ENCODE measurements at regions not wholly inside any gene's neighbourhood (a gene's known extent, or its start where the extent isn't known, plus 50 kb on each side); places are given as distances from the start of the nearest gene placed in this dataset.

GRCh38 chr18:24875286-24875685 lies 414.8 kb downstream of the HRH4 start:
- no peak for DNase-seq (ENCODE audit: low read depth in 6 of 9, low spot score in 9 of 9)
- no peaks in the 10 kb centered on the region for H3K27me3 ChIP-seq (ENCODE audit: control insufficient read depth in 2 of 2, insufficient read depth in 1 of 2, low read length in 1 of 2)
- WGBS: 96% methylated on average over 3 of the region's 3 CpGs
- no peaks in the 10 kb centered on the region for H3K4me1 ChIP-seq (ENCODE audit: control insufficient read depth in 2 of 2, insufficient read depth in 2 of 2, low read length in 2 of 2)
- H3K36me3 ChIP-seq (ENCODE audit: control insufficient read depth in 2 of 2, insufficient read depth in 2 of 2, low read length in 1 of 2): no peaks in the 10 kb centered on the region
- H3K27ac ChIP-seq (ENCODE audit: low read depth in 1 of 2, low read length in 1 of 2): no peak overlapping the region
- H3K9me3 ChIP-seq (ENCODE audit: control insufficient read depth in 2 of 2, insufficient read depth in 1 of 2, low read length in 1 of 2): no peaks in the 10 kb centered on the region
- H3K4me3 ChIP-seq (ENCODE audit: low read length in 2 of 2): no peak overlapping the region

- Histone ChIP-seq H3K4me1 (ENCODE audit: control insufficient read depth in 2 of 2, insufficient read depth in 2 of 2, low read length in 2 of 2) (no peaks in the 10 kb centered on the region), H3K9me3 (ENCODE audit: control insufficient read depth in 2 of 2, insufficient read depth in 1 of 2, low read length in 1 of 2) (no peaks in the 10 kb centered on the region), H3K27ac (ENCODE audit: low read depth in 1 of 2, low read length in 1 of 2) (no peak overlapping the region), H3K36me3 (ENCODE audit: control insufficient read depth in 2 of 2, insufficient read depth in 2 of 2, low read length in 1 of 2) (no peaks in the 10 kb centered on the region), H3K4me3 (ENCODE audit: low read length in 2 of 2) (no peak overlapping the region), H3K27me3 (ENCODE audit: control insufficient read depth in 2 of 2, insufficient read depth in 1 of 2, low read length in 1 of 2) (no peaks in the 10 kb centered on the region)
- DNase-seq (ENCODE audit: low read depth in 6 of 9, low spot score in 9 of 9): no peak
- 28% methylated on average over 1 of the region's 1 CpG for WGBS
Observed at GRCh38 chr18:24875777-24876176, 415.3 kb downstream of the HRH4 start.

- Histone ChIP-seq H3K4me1 (ENCODE audit: control insufficient read depth in 2 of 2, insufficient read depth in 2 of 2, low read length in 2 of 2) (no peaks in the 10 kb centered on the region), H3K9me3 (ENCODE audit: control insufficient read depth in 2 of 2, insufficient read depth in 1 of 2, low read length in 1 of 2) (no peaks in the 10 kb centered on the region), H3K36me3 (ENCODE audit: control insufficient read depth in 2 of 2, insufficient read depth in 2 of 2, low read length in 1 of 2) (no peaks in the 10 kb centered on the region), H3K27me3 (ENCODE audit: control insufficient read depth in 2 of 2, insufficient read depth in 1 of 2, low read length in 1 of 2) (no peaks in the 10 kb centered on the region), H3K4me3 (ENCODE audit: low read length in 2 of 2) (no peak overlapping the region), H3K27ac (ENCODE audit: low read depth in 1 of 2, low read length in 1 of 2) (no peak overlapping the region)
- no peak for DNase-seq (ENCODE audit: low read depth in 6 of 9, low spot score in 9 of 9)
- 98% methylated on average over 5 of the region's 5 CpGs for WGBS
Observed at GRCh38 chr18:24876266-24876665, 415.8 kb downstream of the HRH4 start.

GRCh38 chr18:24877066-24877465 lies 416.6 kb downstream of the HRH4 start:
- Histone ChIP-seq H3K9me3 (ENCODE audit: control insufficient read depth in 2 of 2, insufficient read depth in 1 of 2, low read length in 1 of 2) (no peaks in the 10 kb centered on the region), H3K27ac (ENCODE audit: low read depth in 1 of 2, low read length in 1 of 2) (no peak overlapping the region), H3K4me1 (ENCODE audit: control insufficient read depth in 2 of 2, insufficient read depth in 2 of 2, low read length in 2 of 2) (no peaks in the 10 kb centered on the region), H3K4me3 (ENCODE audit: low read length in 2 of 2) (no peak overlapping the region), H3K27me3 (ENCODE audit: control insufficient read depth in 2 of 2, insufficient read depth in 1 of 2, low read length in 1 of 2) (no peaks in the 10 kb centered on the region), H3K36me3 (ENCODE audit: control insufficient read depth in 2 of 2, insufficient read depth in 2 of 2, low read length in 1 of 2) (no peaks in the 10 kb centered on the region)
- 94% methylated on average over 5 of the region's 5 CpGs for WGBS
- no peak for DNase-seq (ENCODE audit: low read depth in 6 of 9, low spot score in 9 of 9)

DNA sequence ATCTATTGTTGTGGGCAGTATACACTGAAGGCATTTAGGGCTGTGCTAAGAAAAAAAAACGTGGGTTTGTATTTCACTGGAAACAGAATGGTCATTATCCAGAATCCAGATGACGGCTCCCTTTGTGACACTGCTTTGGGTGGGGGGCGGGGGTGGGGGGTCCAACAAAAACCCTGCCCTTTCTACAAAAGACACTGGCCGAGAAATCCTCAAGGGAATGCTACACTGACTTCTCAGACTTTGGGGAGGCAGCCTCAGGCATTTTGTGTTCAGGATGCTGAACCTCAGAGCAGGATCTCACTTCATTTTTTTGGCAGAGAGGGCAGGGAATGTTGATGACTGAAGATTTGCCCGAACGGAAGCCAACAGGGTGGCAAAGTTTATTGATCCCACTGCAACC lies 417.1 kb downstream of the HRH4 start:
- no peak overlapping the region for H3K27ac ChIP-seq (ENCODE audit: low read depth in 1 of 2, low read length in 1 of 2)
- H3K27me3 ChIP-seq (ENCODE audit: control insufficient read depth in 2 of 2, insufficient read depth in 1 of 2, low read length in 1 of 2): no peaks in the 10 kb centered on the region
- H3K9me3 ChIP-seq (ENCODE audit: control insufficient read depth in 2 of 2, insufficient read depth in 1 of 2, low read length in 1 of 2): no peaks in the 10 kb centered on the region
- H3K4me1 ChIP-seq (ENCODE audit: control insufficient read depth in 2 of 2, insufficient read depth in 2 of 2, low read length in 2 of 2): no peaks in the 10 kb centered on the region
- H3K4me3 ChIP-seq (ENCODE audit: low read length in 2 of 2): no peak overlapping the region
- no peak for DNase-seq (ENCODE audit: low read depth in 6 of 9, low spot score in 9 of 9)
- H3K36me3 ChIP-seq (ENCODE audit: control insufficient read depth in 2 of 2, insufficient read depth in 2 of 2, low read length in 1 of 2): no peaks in the 10 kb centered on the region
- 88% methylated on average over 6 of the region's 6 CpGs for WGBS

DNA sequence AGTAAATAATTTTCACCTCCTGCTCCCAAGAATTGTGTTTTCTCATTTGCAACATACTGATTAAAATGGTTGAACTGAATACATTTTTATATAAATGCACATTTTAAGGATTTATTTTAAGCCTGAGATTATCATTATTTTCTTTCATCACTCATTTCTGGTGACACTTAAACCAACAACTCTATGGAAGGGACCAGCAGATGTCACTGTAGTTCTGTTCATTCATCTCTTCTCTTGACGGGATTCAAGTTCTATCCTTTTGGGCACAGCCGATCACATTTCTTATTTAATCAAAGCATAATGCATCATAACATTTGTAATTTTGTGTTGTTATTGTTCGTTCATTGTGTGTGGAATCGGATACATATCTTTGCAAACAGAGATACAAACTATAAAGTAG lies 417.9 kb downstream of the HRH4 start:
- no peak overlapping the region for H3K27ac ChIP-seq (ENCODE audit: low read depth in 1 of 2, low read length in 1 of 2)
- DNase-seq (ENCODE audit: low read depth in 6 of 9, low spot score in 9 of 9): peak in 7 of 9 donors; percentile 3 to 48 (median 13)
- 34% methylated on average over 4 of the region's 4 CpGs for WGBS
- H3K4me3 ChIP-seq (ENCODE audit: low read length in 2 of 2): no peak overlapping the region
- H3K27me3 ChIP-seq (ENCODE audit: control insufficient read depth in 2 of 2, insufficient read depth in 1 of 2, low read length in 1 of 2): no peaks in the 10 kb centered on the region
- no peaks in the 10 kb centered on the region for H3K36me3 ChIP-seq (ENCODE audit: control insufficient read depth in 2 of 2, insufficient read depth in 2 of 2, low read length in 1 of 2)
- no peaks in the 10 kb centered on the region for H3K9me3 ChIP-seq (ENCODE audit: control insufficient read depth in 2 of 2, insufficient read depth in 1 of 2, low read length in 1 of 2)
- no peaks in the 10 kb centered on the region for H3K4me1 ChIP-seq (ENCODE audit: control insufficient read depth in 2 of 2, insufficient read depth in 2 of 2, low read length in 2 of 2)

DNA sequence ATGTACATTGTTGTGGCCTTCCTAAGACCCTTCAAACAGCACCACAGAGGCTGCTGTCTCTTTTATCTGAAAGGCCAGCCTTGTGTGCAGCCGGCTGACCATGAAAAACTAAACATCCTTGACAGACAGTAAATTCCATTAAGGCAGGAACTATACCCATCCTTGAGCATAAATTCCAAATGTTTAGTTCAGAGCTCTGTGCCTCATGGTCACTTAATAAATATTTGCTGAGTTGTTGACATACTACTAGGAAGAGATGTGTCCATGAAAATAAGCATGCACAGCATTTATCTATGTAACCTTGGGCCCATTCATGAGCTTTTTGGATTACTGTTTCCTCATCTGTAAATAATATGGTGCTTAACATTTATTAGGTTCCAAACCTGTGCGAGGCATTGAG lies 424.8 kb downstream of the HRH4 start:
- Histone ChIP-seq H3K4me3 (ENCODE audit: low read length in 2 of 2) (no peak overlapping the region), H3K4me1 (ENCODE audit: control insufficient read depth in 2 of 2, insufficient read depth in 2 of 2, low read length in 2 of 2) (no peaks in the 10 kb centered on the region), H3K9me3 (ENCODE audit: control insufficient read depth in 2 of 2, insufficient read depth in 1 of 2, low read length in 1 of 2) (no peaks in the 10 kb centered on the region), H3K27me3 (ENCODE audit: control insufficient read depth in 2 of 2, insufficient read depth in 1 of 2, low read length in 1 of 2) (no peaks in the 10 kb centered on the region), H3K36me3 (ENCODE audit: control insufficient read depth in 2 of 2, insufficient read depth in 2 of 2, low read length in 1 of 2) (no peaks in the 10 kb centered on the region), H3K27ac (ENCODE audit: low read depth in 1 of 2, low read length in 1 of 2) (no peak overlapping the region)
- WGBS: 94% methylated on average over 2 of the region's 2 CpGs
- DNase-seq (ENCODE audit: low read depth in 6 of 9, low spot score in 9 of 9): no peak

GRCh38 chr18:24894880-24895279 lies 434.4 kb downstream of the HRH4 start:
- H3K4me3 ChIP-seq (ENCODE audit: low read length in 2 of 2): no peak overlapping the region
- H3K27me3 ChIP-seq (ENCODE audit: control insufficient read depth in 2 of 2, insufficient read depth in 1 of 2, low read length in 1 of 2): no peaks in the 10 kb centered on the region
- no peak for DNase-seq (ENCODE audit: low read depth in 6 of 9, low spot score in 9 of 9)
- no peaks in the 10 kb centered on the region for H3K4me1 ChIP-seq (ENCODE audit: control insufficient read depth in 2 of 2, insufficient read depth in 2 of 2, low read length in 2 of 2)
- no peak overlapping the region for H3K27ac ChIP-seq (ENCODE audit: low read depth in 1 of 2, low read length in 1 of 2)
- no peaks in the 10 kb centered on the region for H3K36me3 ChIP-seq (ENCODE audit: control insufficient read depth in 2 of 2, insufficient read depth in 2 of 2, low read length in 1 of 2)
- H3K9me3 ChIP-seq (ENCODE audit: control insufficient read depth in 2 of 2, insufficient read depth in 1 of 2, low read length in 1 of 2): no peaks in the 10 kb centered on the region
- WGBS: 79% methylated on average over 2 of the region's 2 CpGs

DNA sequence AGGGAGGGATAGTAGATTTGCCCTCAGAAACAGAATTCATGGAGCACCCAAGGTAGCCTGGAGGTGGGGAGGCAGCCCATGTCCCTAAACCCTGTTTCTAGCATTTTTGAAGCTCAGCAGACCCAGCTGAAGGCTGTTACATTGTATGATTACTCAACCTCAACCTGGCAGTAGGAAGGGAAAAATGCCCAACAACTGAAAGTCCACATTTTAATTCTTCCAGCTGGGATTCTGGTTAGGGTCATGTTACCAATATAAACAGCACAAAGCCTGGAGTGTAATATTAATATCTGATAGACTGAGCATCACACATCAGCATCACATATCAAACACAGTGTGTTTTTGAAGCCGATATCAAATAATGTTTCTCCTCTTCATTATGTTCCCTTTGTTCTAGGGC lies 437.0 kb downstream of the HRH4 start:
- H3K36me3 ChIP-seq (ENCODE audit: control insufficient read depth in 2 of 2, insufficient read depth in 2 of 2, low read length in 1 of 2): no peaks in the 10 kb centered on the region
- H3K4me3 ChIP-seq (ENCODE audit: low read length in 2 of 2): no peak overlapping the region
- H3K27ac ChIP-seq (ENCODE audit: low read depth in 1 of 2, low read length in 1 of 2): no peak overlapping the region
- H3K4me1 ChIP-seq (ENCODE audit: control insufficient read depth in 2 of 2, insufficient read depth in 2 of 2, low read length in 2 of 2): no peaks in the 10 kb centered on the region
- H3K27me3 ChIP-seq (ENCODE audit: control insufficient read depth in 2 of 2, insufficient read depth in 1 of 2, low read length in 1 of 2): no peaks in the 10 kb centered on the region
- no peaks in the 10 kb centered on the region for H3K9me3 ChIP-seq (ENCODE audit: control insufficient read depth in 2 of 2, insufficient read depth in 1 of 2, low read length in 1 of 2)
- DNase-seq (ENCODE audit: low read depth in 6 of 9, low spot score in 9 of 9): no peak
- 91% methylated on average over 1 of the region's 1 CpG for WGBS

DNA sequence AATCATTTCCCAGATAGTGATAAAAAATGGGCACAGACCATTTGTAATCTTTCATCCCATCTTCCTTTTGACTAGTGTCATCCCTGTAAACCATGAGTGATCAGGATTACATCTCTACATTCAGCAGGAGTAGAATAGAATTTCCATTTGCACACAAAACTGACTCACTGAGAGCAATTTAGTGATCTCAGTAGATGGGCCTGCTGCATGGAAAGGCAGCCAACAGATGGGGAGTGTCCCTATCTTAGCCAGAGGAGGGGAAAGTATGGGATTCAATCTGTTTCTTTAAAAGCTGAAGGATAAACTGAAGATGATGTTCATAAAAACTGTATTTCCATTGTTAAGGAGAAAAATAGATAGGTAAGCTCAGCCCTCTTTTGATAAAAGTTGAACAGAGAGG lies 441.7 kb downstream of the ZNF521 start:
- H3K4me1 ChIP-seq (ENCODE audit: control insufficient read depth in 2 of 2, insufficient read depth in 2 of 2, low read length in 2 of 2): no peaks in the 10 kb centered on the region
- no peaks in the 10 kb centered on the region for H3K36me3 ChIP-seq (ENCODE audit: control insufficient read depth in 2 of 2, insufficient read depth in 2 of 2, low read length in 1 of 2)
- no peaks in the 10 kb centered on the region for H3K9me3 ChIP-seq (ENCODE audit: control insufficient read depth in 2 of 2, insufficient read depth in 1 of 2, low read length in 1 of 2)
- no peaks in the 10 kb centered on the region for H3K27me3 ChIP-seq (ENCODE audit: control insufficient read depth in 2 of 2, insufficient read depth in 1 of 2, low read length in 1 of 2)
- no peak for DNase-seq (ENCODE audit: low read depth in 6 of 9, low spot score in 9 of 9)
- H3K27ac ChIP-seq (ENCODE audit: low read depth in 1 of 2, low read length in 1 of 2): no peak overlapping the region
- H3K4me3 ChIP-seq (ENCODE audit: low read length in 2 of 2): no peak overlapping the region
